Pancreas (tissue), 10 donors: ENCODE measurements at regions not wholly inside any gene's neighbourhood (a gene's known extent, or its start where the extent isn't known, plus 50 kb on each side); places are given as distances from the start of the nearest gene placed in this dataset.
A peak's percentile ranks its signal among the peaks of the same experiment; 100 is the strongest.

Experiments used
- ATAC-seq, 4 donors: fragments of 200-7000 bp; cut with Tn5 transposase; one replicate each; pipeline versions ENCODE4 v1.8.0 to v1.9.1; 2020; ENCODE audit warnings: mild to moderate bottlenecking in 4 of 4, moderate library complexity in 4 of 4
- DNase-seq, 6 donors: peaks; one replicate each; pipeline ENCODE4 v3.0.0-alpha.2; 2020
- FAIRE-seq: peaks from 2 replicates; lab custom pipeline; 2012; peaks lifted over from hg19 to GRCh38; lab: Jason Lieb, UNC
- H3K27ac ChIP-seq, 4 donors: fragments of 200-600 bp; sonication (generic); 1 replicate in 3 of 4; 2 replicates in 1 of 4; pipeline versions ENCODE4 v1.5.0 to v1.8.0; 2020
- H3K27me3 ChIP-seq, 4 donors: fragments of 200-600 bp; one replicate each; pipeline ENCODE4 v1.8.0; 2021
- H3K36me3 ChIP-seq, 3 donors: fragments of 200-600 bp; sonication (generic) in 1 of 3; one replicate each; pipeline versions ENCODE4 v1.5.0 to v1.8.0; 2020 to 2021
- H3K4me1 ChIP-seq, 3 donors: fragments of 200-600 bp; one replicate each; pipeline ENCODE4 v1.8.0; 2021
- H3K4me3 ChIP-seq, 4 donors: fragments of 200-600 bp; sonication (generic) in 2 of 4; one replicate each; pipeline versions ENCODE4 v1.5.0 to v1.8.0; 2020 to 2021
- H3K9me3 ChIP-seq, 4 donors: fragments of 200-600 bp; one replicate each; pipeline ENCODE4 v1.8.0; 2021
- CTCF ChIP-seq, 4 donors: fragments of 200-600 bp; sonication (generic) in 3 of 4; IDR thresholded peaks; one replicate each; pipeline versions ENCODE4 v1.5.0 to v1.8.0; 2021; ENCODE audit warnings: antibody characterized with exemption in 4 of 4
- WGBS, 2 donors: extraction: QIAGEN DNeasy Blood & Tissue Kit; methylation state at CpG; one replicate each; pipeline ENCODE4 v1.1.7; 2013; 5-methylcytosine and 5-hydroxymethylcytosine counted together
- intact Hi-C, 3 donors: fragments of 100-400 bp; cut with DNase I; formaldehyde crosslinking; loops; one replicate each; pipeline versions ENCODE4 v1.11.1 to v1.14.2; 2022
- donor health status: healthy with polysubstance abuse.
- donor health status: DM: no; HTN: no; CAD: no; lungs with moderate emphysema.
- donor health status: DM: no; HTN: no; CAD: no.
- donor health status: control.
- donor health status: control.
- donor health status: Bipolar disorder and iron deficiency.
- donor health status: DM: yes; HTN: yes; CAD: no.
- donor health status: DM: no; HTN: no; CAD: no.
- donor health status: DM: no; HTN: no; CAD: no.
- donor health status: DM: yes; HTN: yes; CAD: no.

DNA sequence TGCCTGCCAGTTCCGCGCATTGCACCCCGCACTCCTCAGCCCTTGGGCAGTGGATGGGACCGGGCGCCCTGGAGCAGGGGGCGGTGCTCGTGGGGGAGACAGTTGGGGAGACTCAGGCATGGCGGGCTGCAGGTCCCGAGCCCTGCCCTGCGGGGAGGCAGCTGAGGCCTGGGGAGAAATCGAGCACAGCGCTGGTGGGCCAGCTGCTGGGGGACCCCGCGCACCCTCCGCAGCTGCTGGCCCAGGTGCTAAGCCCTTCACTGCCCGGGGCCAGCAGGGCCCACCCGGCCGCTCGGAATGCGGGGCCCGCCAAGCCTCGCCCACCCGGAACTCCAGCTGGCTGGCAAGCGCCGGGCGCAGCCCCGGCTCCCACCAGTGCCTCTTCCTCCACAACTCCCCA lies 488.8 kb upstream of the CHST9 start:
- Histone ChIP-seq H3K27ac (no peak overlapping the region), H3K4me1 (no peaks in the 10 kb centered on the region), H3K4me3 (no peak overlapping the region), H3K27me3 (no peaks in the 10 kb centered on the region), H3K9me3 (no peaks in the 10 kb centered on the region), H3K36me3 (no peaks in the 10 kb centered on the region)
- FAIRE-seq = no peak
- WGBS, 2 donors = 91 to 93% methylated on average over 22 to 27 of the region's 27 CpGs
- intact Hi-C loops = no loop called here
- no peak for TF ChIP-seq CTCF (IDR thresholded peaks at IDR 0.05)
- peak in 1 of 6 donors; percentile 53 for DNase-seq
- no peak for ATAC-seq

DNA sequence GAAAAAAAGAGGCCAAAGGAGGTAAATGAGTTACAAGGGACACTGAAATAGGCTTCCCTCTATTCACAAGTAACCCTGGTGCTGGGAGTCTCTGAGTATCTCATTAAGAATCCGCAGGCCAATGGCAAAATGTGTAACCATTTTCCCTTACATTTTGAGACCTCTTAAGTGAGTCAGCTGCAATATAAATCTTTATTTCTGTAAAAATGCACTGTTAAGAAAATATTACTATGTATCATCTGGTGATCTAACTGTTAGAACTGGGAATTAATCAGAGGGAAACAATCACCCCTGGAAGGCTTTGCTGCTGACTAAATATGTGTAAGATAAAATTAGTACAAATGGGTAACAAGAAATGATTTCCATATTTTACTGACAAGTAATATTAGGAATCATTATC lies 483.1 kb upstream of the CHST9 start:
- H3K4me3 ChIP-seq = no peak overlapping the region
- H3K27ac ChIP-seq = no peak overlapping the region
- ATAC-seq (no peak), FAIRE-seq (no peak), DNase-seq (no peak)
- H3K36me3 ChIP-seq = no peaks in the 10 kb centered on the region
- H3K27me3 ChIP-seq = no peaks in the 10 kb centered on the region
- 88 to 96% methylated on average over 1 of the region's 1 CpG for WGBS, 2 donors
- H3K9me3 ChIP-seq = no peaks in the 10 kb centered on the region
- no peak for TF ChIP-seq CTCF (IDR thresholded peaks at IDR 0.05)
- no peaks in the 10 kb centered on the region for H3K4me1 ChIP-seq
- intact Hi-C loops = no loop called here

GRCh38 chr18:27667064-27667463 lies 482.0 kb upstream of the CHST9 start:
- intact Hi-C loops = no loop called here
- no peak for ATAC-seq
- no peak for FAIRE-seq
- H3K36me3 ChIP-seq = no peaks in the 10 kb centered on the region
- H3K27ac ChIP-seq = no peak overlapping the region
- H3K9me3 ChIP-seq = no peaks in the 10 kb centered on the region
- WGBS, 2 donors = 41 to 42% methylated on average over 6 of the region's 6 CpGs
- peaks cover 0 to 4% (median 0%) of the 10 kb centered on the region in 3 donors for H3K4me1 ChIP-seq
- no peaks in the 10 kb centered on the region for H3K27me3 ChIP-seq
- TF ChIP-seq CTCF (IDR thresholded peaks at IDR 0.05) = no peak
- no peak for DNase-seq
- H3K4me3 ChIP-seq = no peak overlapping the region

DNA sequence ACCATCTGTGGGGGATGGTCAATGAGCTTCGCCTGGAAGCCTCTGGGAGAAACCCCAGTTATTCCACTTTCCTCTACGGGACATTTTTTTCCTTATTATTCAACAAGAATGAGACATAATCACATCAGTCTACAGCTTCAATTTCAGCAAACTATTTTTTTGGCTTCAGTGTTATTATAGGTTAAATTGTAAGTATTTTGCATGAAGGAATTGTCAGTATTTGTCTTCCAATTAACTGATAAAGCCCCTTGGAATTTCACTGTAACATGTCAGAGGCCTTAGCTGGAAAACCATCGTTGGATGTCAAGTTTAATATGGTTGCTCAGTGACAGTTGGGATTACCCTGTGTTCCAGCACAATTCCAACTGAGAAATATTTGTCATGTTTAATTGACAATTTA lies 480.9 kb upstream of the CHST9 start:
- no peak for TF ChIP-seq CTCF (IDR thresholded peaks at IDR 0.05)
- Histone ChIP-seq H3K27ac (no peak overlapping the region), H3K27me3 (no peaks in the 10 kb centered on the region), H3K9me3 (no peaks in the 10 kb centered on the region), H3K36me3 (no peaks in the 10 kb centered on the region), H3K4me1 (peaks cover 0 to 7% (median under 1%) of the 10 kb centered on the region in 3 donors), H3K4me3 (no peak overlapping the region)
- intact Hi-C loops = no loop called here
- DNase-seq = no peak
- WGBS, 2 donors = 71 to 78% methylated on average over 3 of the region's 3 CpGs
- ATAC-seq = no peak
- no peak for FAIRE-seq

GRCh38 chr18:27665264-27665799 lies 480.2 kb upstream of the CHST9 start:
- no peak for FAIRE-seq
- TF ChIP-seq CTCF (IDR thresholded peaks at IDR 0.05) = no peak

More at GRCh38 chr18:27665264-27665799, 480.2 kb upstream of the CHST9 start:
- no peaks in the 10 kb centered on the region for H3K9me3 ChIP-seq
- DNase-seq (no peak), ATAC-seq (no peak)
- no peaks in the 10 kb centered on the region for H3K36me3 ChIP-seq
- H3K27me3 ChIP-seq = no peaks in the 10 kb centered on the region
- H3K4me1 ChIP-seq = peaks cover 0 to 10% (median 4%) of the 10 kb centered on the region in 3 donors
- 69 to 70% methylated on average over 5 of the region's 5 CpGs for WGBS, 2 donors
- no peak overlapping the region for H3K27ac ChIP-seq
- intact Hi-C loops = no loop called here
- no peak overlapping the region for H3K4me3 ChIP-seq
